Activated gamma-delta T cell treated with anti-CD3 and anti-CD28 coated beads, Interleukin-2, amount 50 U/mL, for 16 hours (primary cell): ENCODE measurements at regions not wholly inside any gene's neighbourhood (a gene's known extent, or its start where the extent isn't known, plus 50 kb on each side); places are given as distances from the start of the nearest gene placed in this dataset.
"Not testable (repeated sequence)": the region's sequence is repeated elsewhere in the genome, so short reads cannot be mapped to it uniquely, and the experiment has no call there.

Experiments
- DNase-seq: peaks from one replicate; pipeline ENCODE4 v3.0.0-alpha.2; 2020; ENCODE audit warnings: low read depth

GRCh38 chr12:25337916-25338315 lies 87.2 kb upstream of the KRAS start:
- no peak for DNase-seq

GRCh38 chr12:25332143-25332542 lies 81.4 kb upstream of the KRAS start:
- DNase-seq = no peak

- DNase-seq = no peak
Observed at GRCh38 chr12:25328072-25328712, 77.5 kb upstream of the KRAS start.

GRCh38 chr12:25327321-25327720 lies 76.6 kb upstream of the KRAS start:
- DNase-seq = no peak

- no peak for DNase-seq
Observed at GRCh38 chr12:25326326-25326725, 75.6 kb upstream of the KRAS start.

- no peak for DNase-seq
Observed at GRCh38 chr12:25324861-25325260, 74.1 kb upstream of the KRAS start.

GRCh38 chr12:25323581-25323982 lies 72.9 kb upstream of the KRAS start:
- no peak for DNase-seq

- no peak for DNase-seq
Observed at GRCh38 chr12:25322918-25323531, 72.3 kb upstream of the KRAS start.

GRCh38 chr12:25322351-25322750 lies 71.6 kb upstream of the KRAS start:
- no peak for DNase-seq

- DNase-seq = no peak
Observed at GRCh38 chr12:25321772-25322171, 71.0 kb upstream of the KRAS start.

GRCh38 chr12:25320123-25321006 lies 69.6 kb upstream of the KRAS start:
- DNase-seq = no peak

- no peak for DNase-seq
Observed at GRCh38 chr12:25319233-25319984, 68.7 kb upstream of the KRAS start.

GRCh38 chr12:25317553-25317952 lies 66.8 kb upstream of the KRAS start:
- no peak for DNase-seq

- DNase-seq = no peak
Observed at GRCh38 chr12:25315388-25315787, 64.7 kb upstream of the KRAS start.

- DNase-seq = not testable (repeated sequence)
Observed at GRCh38 chr12:25313266-25313990, 62.7 kb upstream of the KRAS start.

- no peak for DNase-seq
Observed at GRCh38 chr12:25311506-25311905, 60.8 kb upstream of the KRAS start.

GRCh38 chr12:25310071-25310470 lies 59.3 kb upstream of the KRAS start:
- not testable (repeated sequence) for DNase-seq

GRCh38 chr12:25308756-25309155 lies 58.0 kb upstream of the KRAS start:
- DNase-seq = no peak

GRCh38 chr12:25307818-25308217 lies 57.1 kb upstream of the KRAS start:
- DNase-seq = no peak

GRCh38 chr12:25301798-25302197 lies 51.1 kb upstream of the KRAS start:
- DNase-seq = no peak
